D721Med (cell line): ENCODE measurements at regions not wholly inside any gene's neighbourhood (a gene's known extent, or its start where the extent isn't known, plus 50 kb on each side); places are given as distances from the start of the nearest gene placed in this dataset.

Experiments used
- DNase-seq: peaks from one replicate; pipeline ENCODE4 v3.0.0; 2011; ENCODE audit warnings: low spot score; ENCODE audit not compliant: insufficient read length
- FAIRE-seq: peaks from 2 replicates; lab custom pipeline; 2011; peaks lifted over from hg19 to GRCh38; lab: Jason Lieb, UNC
- CTCF ChIP-seq: IDR thresholded peaks from 2 replicates; pipeline ENCODE4 v1.5.1; 2012; ENCODE audit warnings: mild to moderate bottlenecking, control low read depth; ENCODE audit not compliant: insufficient read depth; ENCODE audit errors: missing control alignments

- FAIRE-seq (no peak), DNase-seq (no peak)
- TF ChIP-seq CTCF = no peak
Observed at GRCh38 chr20:51165131-51165530, 142.2 kb upstream of the KCNG1 start.

GRCh38 chr20:51164731-51165130 lies 141.8 kb upstream of the KCNG1 start:
- FAIRE-seq = no peak
- DNase-seq = no peak
- TF ChIP-seq CTCF = no peak

GRCh38 chr20:51163996-51164600 lies 141.2 kb upstream of the KCNG1 start:
- FAIRE-seq = no peak
- no peak for DNase-seq
- no peak for TF ChIP-seq CTCF

- FAIRE-seq (no peak), DNase-seq (no peak)
- no peak for TF ChIP-seq CTCF
Observed at GRCh38 chr20:51162015-51162414, 139.1 kb upstream of the KCNG1 start.

- no peak for TF ChIP-seq CTCF
- DNase-seq (no peak), FAIRE-seq (no peak)
Observed at GRCh38 chr20:51160821-51161220, 137.9 kb upstream of the KCNG1 start.

- FAIRE-seq (no peak), DNase-seq (no peak)
- no peak for TF ChIP-seq CTCF
Observed at GRCh38 chr20:51159981-51160380, 137.1 kb upstream of the KCNG1 start.

GRCh38 chr20:51159303-51159702 lies 136.4 kb upstream of the KCNG1 start:
- DNase-seq = no peak
- no peak for TF ChIP-seq CTCF
- FAIRE-seq = no peak
